PFSK-1 (cell line): ENCODE measurements at regions not wholly inside any gene's neighbourhood (a gene's known extent, or its start where the extent isn't known, plus 50 kb on each side); places are given as distances from the start of the nearest gene placed in this dataset.

ENCODE experiments used
- FOXP2 ChIP-seq: optimal IDR thresholded peaks from 2 replicates; pipeline ENCODE3; 2011; ENCODE audit warnings: borderline replicate concordance, control low read depth, inconsistent platforms; ENCODE audit not compliant: insufficient read depth; ENCODE audit errors: extremely low read length, extremely low read depth
- POLR2AphosphoS5 ChIP-seq: IDR thresholded peaks from 2 replicates; pipeline ENCODE4 v1.6.1; 2012; ENCODE audit warnings: low read depth, mild to moderate bottlenecking, control low read depth, low read length, moderate library complexity
- REST ChIP-seq, 2 experiments: IDR thresholded peaks; 2 replicates each; pipeline versions ENCODE4 v1.6.1 to v1.8.0; 2011 to 2012; ENCODE audit warnings: low read depth in 2 of 2, low read length in 2 of 2, control low read depth in 1 of 2, inconsistent platforms in 1 of 2, mild to moderate bottlenecking in 1 of 2, moderate library complexity in 1 of 2; ENCODE audit not compliant: insufficient read depth in 1 of 2
- SIN3A ChIP-seq: IDR thresholded peaks from 2 replicates; pipeline ENCODE4 v1.6.1; 2012; ENCODE audit warnings: mild to moderate bottlenecking, low read length, moderate library complexity, borderline replicate concordance; ENCODE audit not compliant: insufficient read depth
- TAF1 ChIP-seq: IDR thresholded peaks from 2 replicates; pipeline ENCODE4 v1.6.1; 2012; ENCODE audit warnings: low read length, control low read depth, borderline replicate concordance; ENCODE audit not compliant: insufficient read depth

- TF ChIP-seq FOXP2 (no peak), SIN3A (no peak), REST (IDR thresholded peaks at IDR 0.05; ENCODE audit: insufficient read depth in 1 of 2, low read depth in 2 of 2, low read length in 2 of 2) (no peak), POLR2AphosphoS5 (no peak)
These were observed 206.4 kb upstream of the PELI2 start for GRCh38 chr14:55911776-55912175.

GRCh38 chr14:55912344-55912743 is 205.9 kb upstream of the PELI2 start:
- TF ChIP-seq POLR2AphosphoS5 (no peak), FOXP2 (no peak), SIN3A (no peak), REST (IDR thresholded peaks at IDR 0.05; ENCODE audit: insufficient read depth in 1 of 2, low read depth in 2 of 2, low read length in 2 of 2) (no peak), TAF1 (no peak)

GRCh38 chr14:55913324-55914025 is 204.7 kb upstream of the PELI2 start:
- TF ChIP-seq FOXP2 (no peak), REST (IDR thresholded peaks at IDR 0.05; ENCODE audit: insufficient read depth in 1 of 2, low read depth in 2 of 2, low read length in 2 of 2) (no peak), TAF1 (no peak), POLR2AphosphoS5 (no peak), SIN3A (no peak)

- TF ChIP-seq TAF1 (no peak), REST (IDR thresholded peaks at IDR 0.05; ENCODE audit: insufficient read depth in 1 of 2, low read depth in 2 of 2, low read length in 2 of 2) (no peak), POLR2AphosphoS5 (no peak), FOXP2 (no peak), SIN3A (no peak)
These were observed 203.4 kb upstream of the PELI2 start for GRCh38 chr14:55914771-55915170.
